Right forelimb (tissue), 1 donor: ENCODE measurements at regions not wholly inside any gene's neighbourhood (a gene's known extent, or its start where the extent isn't known, plus 50 kb on each side); places are given as distances from the start of the nearest gene placed in this dataset.
A peak's percentile ranks its signal among the peaks of the same experiment; 100 is the strongest.
"Not testable (repeated sequence)": the region's sequence is repeated elsewhere in the genome, so short reads cannot be mapped to it uniquely, and the experiment has no call there.

Source experiments
- DNase-seq: peaks from one replicate; pipeline ENCODE4 v3.0.0-alpha.2; 2018

- not testable (repeated sequence) for DNase-seq
These were observed 50.4 kb upstream of the TTC34 start for GRCh38 chr1:2851918-2852317.

DNA sequence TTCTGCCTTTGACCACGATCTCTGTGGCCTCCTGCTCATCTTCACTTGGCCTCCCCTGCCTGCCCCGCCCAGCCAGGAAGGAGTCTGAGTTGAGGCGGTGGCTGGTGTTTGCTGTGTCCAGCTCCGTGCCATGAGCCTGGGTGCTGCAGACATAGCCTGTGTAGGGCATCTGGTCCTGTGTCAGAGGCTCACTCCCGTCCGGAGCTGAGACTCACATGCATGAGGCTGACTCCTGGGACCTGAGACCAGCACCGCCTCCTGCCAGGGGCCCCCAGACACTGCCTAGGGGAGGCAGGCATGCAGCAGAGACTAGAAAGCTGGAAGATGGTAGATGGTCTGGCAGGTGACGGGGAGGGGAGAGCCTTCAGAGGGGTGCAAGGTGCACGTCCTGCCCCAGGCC, 52.2 kb upstream of the TTC34 start:
- peak; percentile 21 for DNase-seq

GRCh38 chr1:2854151-2854550, 52.7 kb upstream of the TTC34 start:
- no peak for DNase-seq

- no peak for DNase-seq
These were observed 53.1 kb upstream of the TTC34 start for GRCh38 chr1:2854611-2855010.

DNA sequence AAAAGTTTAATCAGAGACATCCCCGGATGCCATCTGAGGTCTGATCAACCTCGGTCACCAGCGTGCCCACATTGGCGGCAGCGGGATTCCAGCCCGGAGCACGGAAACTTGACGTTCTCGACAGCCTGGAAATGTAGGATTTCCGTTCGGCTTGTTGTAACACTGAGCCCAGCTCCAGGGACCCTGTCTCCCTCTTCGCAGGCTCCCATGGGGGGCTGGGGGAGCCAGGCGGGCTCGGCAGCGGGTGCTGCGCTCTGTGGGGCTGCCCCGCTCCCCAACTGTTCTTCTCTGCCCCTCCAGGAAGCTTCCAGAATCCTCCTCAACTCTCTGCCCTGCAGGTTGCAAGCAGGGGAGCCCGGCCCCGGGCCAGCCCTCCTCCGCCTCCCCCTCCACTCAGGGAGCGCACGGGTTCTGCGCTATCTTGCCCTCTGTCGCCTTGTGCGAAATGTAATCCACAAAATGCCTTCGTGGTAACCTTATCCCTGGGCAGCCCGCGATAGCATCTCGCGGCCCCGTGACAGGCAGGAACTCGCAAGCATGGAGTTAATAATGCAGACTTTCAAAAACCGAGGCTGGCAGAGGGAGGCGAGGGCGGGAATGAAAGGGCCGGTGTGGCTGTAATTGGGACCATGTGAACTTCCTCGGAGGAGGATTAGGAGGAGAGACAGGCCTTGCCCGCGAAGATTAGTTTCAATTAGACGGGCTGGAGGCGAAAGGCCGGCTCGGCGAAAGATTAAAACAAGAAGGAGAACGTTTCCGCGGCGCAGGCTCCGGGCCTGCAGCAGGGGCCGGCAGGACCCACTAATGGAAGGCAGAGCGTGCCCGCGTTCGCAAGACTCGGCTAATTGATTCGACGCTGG, 53.9 kb upstream of the TTC34 start:
- DNase-seq: no peak

DNA sequence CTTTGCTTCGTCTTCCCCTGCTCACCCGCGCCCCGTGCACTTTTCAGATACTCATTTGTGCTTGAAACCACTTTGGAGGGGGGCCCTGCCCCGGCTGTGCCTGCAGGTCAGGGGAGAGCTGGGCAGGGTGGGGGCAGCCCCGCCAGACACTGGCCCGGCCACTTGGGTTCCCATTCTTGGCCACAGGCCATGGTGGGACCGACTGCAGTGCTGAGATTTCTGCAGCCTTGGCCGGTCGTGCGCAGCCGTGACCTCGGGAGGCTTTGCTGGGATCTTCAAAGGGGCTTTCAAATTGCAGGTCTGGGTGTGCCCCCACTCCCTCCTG, 54.5 kb upstream of the TTC34 start:
- DNase-seq: no peak

GRCh38 chr1:2856676-2857375, 55.3 kb upstream of the TTC34 start:
- DNase-seq: no peak

GRCh38 chr1:2857521-2857920, 56.0 kb upstream of the TTC34 start:
- no peak for DNase-seq

DNA sequence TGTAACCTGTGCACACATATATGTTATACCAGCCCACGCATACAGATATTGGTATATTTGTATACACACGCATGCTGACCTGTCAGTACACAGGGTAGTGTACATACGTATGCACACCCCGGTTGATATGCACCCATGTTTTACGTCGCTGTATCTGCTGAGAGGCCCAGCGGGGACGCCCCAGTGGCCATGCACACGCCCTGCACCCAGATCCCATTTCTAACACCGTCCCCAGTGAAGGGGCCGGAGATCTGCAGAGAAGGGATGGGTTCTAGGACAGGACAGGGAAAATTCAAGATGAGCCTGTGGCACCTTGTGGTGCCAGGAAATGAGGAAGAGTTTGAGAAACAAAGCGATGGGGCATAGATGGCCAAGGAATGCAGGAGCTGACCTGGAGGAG, 57.2 kb upstream of the TTC34 start:
- no peak for DNase-seq

DNA sequence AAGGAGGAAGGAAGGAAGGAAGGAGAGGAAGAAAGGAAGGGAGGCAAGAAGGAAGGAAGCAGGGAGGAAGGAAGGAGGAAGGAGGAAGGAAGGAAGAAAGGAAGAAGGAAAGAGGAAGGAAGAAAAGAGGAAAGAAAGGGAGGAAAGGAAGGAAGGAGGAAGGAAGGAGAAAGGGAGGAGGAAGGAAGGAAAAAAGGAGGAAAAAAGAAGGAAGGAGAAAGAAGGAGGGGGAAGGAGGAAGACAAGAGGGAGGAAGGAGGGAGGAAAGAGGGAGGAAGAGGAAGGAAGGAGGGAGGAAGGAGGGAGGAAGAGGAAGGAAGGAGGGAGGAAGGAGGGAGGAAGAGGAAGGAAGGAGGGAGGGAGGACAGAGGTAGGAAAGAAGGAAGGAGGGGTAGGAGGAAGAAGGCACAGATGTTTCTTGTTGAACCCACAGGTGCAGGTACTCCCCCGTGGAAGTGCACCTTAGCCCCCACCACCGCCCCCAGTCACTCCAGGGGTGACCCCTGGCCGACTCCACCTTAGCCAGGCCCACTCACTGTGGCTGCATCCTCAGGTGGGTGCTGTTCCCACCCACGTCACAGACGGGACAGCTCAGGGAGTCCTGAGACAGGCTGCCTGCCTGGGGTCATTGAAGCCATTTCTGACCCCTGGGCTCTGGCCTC, 57.9 kb upstream of the TTC34 start:
- no peak for DNase-seq

DNA sequence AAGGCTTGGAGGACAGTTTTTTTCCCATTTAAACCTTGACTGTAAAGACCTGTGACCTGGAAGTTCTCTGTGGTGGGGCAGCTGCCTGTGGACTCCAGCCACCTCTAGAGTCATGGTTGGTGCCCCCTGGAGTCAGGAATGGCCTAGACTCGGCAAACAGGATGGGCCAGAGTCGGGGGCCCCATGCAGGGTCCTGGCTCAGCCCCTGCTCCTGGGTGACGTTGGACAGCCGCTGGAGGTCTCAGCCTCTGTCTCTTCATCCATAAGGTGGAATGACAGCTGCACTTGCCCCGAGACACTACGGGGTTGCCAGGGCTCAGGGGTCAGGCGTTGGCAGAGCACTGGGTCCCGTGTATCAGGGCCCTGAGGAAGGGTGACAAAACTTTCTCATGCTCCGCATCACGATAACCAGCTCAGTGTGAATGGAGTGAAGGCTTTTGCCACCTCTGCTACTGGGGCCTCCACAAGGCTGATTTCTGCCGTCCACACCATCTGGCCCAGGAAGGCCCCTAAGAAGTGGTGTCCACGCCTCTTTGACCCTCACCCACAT, 58.5 kb upstream of the TTC34 start:
- DNase-seq: no peak

DNA sequence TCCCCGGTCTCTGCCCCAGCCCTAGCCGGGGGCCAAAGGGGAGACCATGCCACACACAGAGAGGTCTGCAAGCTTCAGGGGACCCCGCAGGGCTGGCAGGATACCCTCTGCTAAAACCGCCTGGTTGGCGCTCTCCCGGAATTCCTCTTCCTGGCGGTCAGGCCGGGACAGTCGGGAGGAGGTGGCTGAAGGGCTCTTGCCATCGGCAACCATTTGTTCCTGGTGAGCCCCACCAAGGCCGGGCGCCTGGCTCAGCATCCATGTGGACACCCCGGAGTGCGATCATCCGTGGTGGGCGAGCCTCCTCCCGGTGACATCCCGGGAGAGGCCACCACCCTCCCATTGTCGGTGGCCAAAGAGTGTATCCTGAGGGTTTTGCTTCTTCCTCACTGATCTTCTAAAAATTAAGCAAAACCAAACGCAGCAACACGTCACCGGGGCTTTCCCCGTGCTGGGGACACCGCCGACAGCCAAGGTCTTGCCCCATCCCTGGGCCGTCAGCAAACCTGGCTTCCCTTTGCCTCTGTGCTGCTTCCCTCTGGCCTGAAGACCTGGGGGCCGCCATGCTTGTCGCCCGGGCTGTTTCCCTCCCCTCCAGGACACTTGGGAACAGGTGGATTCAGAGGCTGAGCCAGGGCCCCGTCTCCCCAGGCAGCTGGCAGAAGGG, 59.1 kb upstream of the TTC34 start:
- DNase-seq: peak; percentile 36

- DNase-seq: no peak
These were observed 59.9 kb upstream of the TTC34 start for GRCh38 chr1:2861143-2861987.

- no peak for DNase-seq
These were observed 60.7 kb upstream of the TTC34 start for GRCh38 chr1:2861988-2862813.

GRCh38 chr1:2862814-2863647, 61.5 kb upstream of the TTC34 start:
- no peak for DNase-seq

- no peak for DNase-seq
These were observed 62.1 kb upstream of the TTC34 start for GRCh38 chr1:2863648-2863963.

- DNase-seq: no peak
These were observed 62.9 kb upstream of the TTC34 start for GRCh38 chr1:2864203-2864905.

GRCh38 chr1:2865000-2865399, 63.5 kb upstream of the TTC34 start:
- no peak for DNase-seq

DNA sequence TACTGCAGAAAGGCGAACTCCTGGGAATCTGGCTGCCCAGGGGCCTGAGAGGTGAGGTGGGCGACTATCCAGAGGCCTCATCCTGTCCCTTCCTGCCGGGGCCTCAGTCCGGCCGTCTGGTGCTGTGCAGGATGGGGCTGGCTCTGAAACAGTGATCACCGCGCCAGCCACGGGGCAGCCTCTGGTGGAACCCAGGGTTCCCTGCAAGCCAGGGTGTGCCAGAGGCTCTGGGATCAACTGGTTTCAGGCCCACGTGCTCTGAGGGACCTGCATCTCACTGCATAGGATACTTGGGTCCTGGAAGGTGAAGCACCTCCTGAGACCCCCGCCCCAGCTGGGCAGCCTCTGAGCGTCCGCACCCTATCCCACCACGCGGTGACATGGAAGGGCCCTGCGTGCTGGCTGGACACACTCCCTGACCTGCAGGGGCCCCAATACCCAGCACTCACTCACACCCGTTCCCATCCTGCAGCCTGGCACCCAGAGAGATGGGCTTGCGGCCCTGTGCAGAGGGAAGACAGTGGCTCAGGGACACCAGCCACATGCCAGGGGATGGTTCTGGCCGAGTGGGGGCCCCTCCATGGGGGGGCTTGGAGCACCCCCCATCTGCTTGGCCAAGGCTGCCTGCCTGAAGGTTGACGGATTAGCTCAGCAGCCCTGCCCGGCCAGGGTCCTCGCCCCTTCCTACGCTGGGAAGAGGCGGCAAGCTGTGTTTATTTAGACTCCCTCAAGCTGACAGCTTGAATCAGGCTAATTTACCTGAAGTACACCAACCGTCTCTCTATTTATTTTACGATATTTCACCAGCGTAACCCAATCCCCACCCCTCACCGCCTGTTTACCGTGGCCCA, 64.3 kb upstream of the TTC34 start:
- DNase-seq: no peak
